ENCODE measurements at regions not wholly inside any gene's neighbourhood (a gene's known extent, or its start where the extent isn't known, plus 50 kb on each side); places are given as distances from the start of the nearest gene placed in this dataset.

DNA sequence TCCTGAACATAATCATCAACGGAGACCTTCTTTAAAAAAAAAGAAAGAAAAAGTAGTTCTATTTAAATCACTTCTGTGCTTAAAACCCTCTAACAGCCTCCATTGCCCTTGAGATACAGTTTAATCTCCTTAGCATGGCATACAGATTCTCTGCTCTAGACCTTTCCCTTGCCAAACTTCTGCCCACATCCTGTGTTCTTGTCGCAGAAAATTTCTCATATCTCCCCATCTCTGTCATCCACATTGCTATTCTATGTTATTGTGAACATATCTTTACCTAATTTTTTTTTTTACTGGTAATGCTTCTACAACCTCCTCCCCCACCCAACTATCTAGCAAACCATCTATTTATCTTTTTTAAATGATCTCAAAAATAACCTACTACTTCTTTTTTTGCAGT, 135.7 kb upstream of the PROX1 start:
- Histone ChIP-seq H3K9ac (no peak overlapping the region), H2AFZ (replicated peaks) (no peak overlapping the region), H3F3A (ENCODE audit: low read depth) (no peaks in the 10 kb centered on the region), H3K4me2 (no peak overlapping the region), H3K79me2 (ENCODE audit: low read depth) (no peaks in the 10 kb centered on the region), H3K4me1 (no peaks in the 10 kb centered on the region), H3K36me3 (no peaks in the 10 kb centered on the region), H3K27me3 (no peaks in the 10 kb centered on the region), H3K4me3 (no peak overlapping the region), H4K20me1 (ENCODE audit: low read depth) (no peaks in the 10 kb centered on the region), H3K9me3 (ENCODE audit: low read depth) (no peaks in the 10 kb centered on the region), H3K27ac (no peak overlapping the region)
- H3K36me3 Mint-ChIP-seq: no peaks in the 10 kb centered on the region
- no peaks in the 10 kb centered on the region for H3K9me3 Mint-ChIP-seq
- no peak for DNase-seq (ENCODE audit: low spot score)
- no peaks in the 10 kb centered on the region for H3K27me3 Mint-ChIP-seq (ENCODE audit: insufficient read depth, low read depth)
- TF ChIP-seq EZH2phosphoT487 (IDR thresholded peaks at IDR 0.05): no peak
- TF ChIP-seq, protein P1, sequence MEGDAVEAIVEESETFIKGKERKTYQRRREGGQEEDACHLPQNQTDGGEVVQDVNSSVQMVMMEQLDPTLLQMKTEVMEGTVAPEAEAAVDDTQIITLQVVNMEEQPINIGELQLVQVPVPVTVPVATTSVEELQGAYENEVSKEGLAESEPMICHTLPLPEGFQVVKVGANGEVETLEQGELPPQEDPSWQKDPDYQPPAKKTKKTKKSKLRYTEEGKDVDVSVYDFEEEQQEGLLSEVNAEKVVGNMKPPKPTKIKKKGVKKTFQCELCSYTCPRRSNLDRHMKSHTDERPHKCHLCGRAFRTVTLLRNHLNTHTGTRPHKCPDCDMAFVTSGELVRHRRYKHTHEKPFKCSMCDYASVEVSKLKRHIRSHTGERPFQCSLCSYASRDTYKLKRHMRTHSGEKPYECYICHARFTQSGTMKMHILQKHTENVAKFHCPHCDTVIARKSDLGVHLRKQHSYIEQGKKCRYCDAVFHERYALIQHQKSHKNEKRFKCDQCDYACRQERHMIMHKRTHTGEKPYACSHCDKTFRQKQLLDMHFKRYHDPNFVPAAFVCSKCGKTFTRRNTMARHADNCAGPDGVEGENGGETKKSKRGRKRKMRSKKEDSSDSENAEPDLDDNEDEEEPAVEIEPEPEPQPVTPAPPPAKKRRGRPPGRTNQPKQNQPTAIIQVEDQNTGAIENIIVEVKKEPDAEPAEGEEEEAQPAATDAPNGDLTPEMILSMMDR (IDR thresholded peaks at IDR 0.05): no peak
- H3K27ac Mint-ChIP-seq: no peak overlapping the region
- H3K4me1 Mint-ChIP-seq: no peaks in the 10 kb centered on the region
- no peak overlapping the region for H3K4me3 Mint-ChIP-seq

DNA sequence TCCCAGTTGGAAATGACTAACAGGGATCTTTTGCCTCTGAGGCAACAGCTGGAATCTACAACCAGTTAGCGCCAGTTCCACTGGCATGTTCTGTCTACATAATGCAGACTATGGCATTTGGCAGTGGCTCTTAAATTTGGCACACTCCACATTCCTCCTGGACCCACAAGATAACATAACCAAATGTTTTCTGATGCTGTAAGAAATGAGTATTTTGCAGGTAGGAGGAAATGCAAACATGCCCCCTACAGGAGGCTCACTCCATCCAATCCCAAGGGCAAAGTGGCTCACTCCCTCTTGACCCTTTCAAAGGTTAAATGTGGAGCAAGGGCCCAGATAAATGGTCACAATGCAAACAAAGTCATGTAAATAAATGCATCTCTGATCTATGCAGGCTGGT, 129.2 kb upstream of the PROX1 start:
- H3K79me2 ChIP-seq (ENCODE audit: low read depth): no peaks in the 10 kb centered on the region
- H4K20me1 ChIP-seq (ENCODE audit: low read depth): no peaks in the 10 kb centered on the region
- H2AFZ ChIP-seq (replicated peaks): no peak overlapping the region
- no peak overlapping the region for H3K4me3 Mint-ChIP-seq
- H3K4me2 ChIP-seq: no peak overlapping the region
- H3K27me3 ChIP-seq: no peaks in the 10 kb centered on the region
- no peak overlapping the region for H3K4me3 ChIP-seq
- H3K4me1 ChIP-seq: no peaks in the 10 kb centered on the region
- H3K27ac Mint-ChIP-seq: no peak overlapping the region
- H3K9me3 ChIP-seq (ENCODE audit: low read depth): no peaks in the 10 kb centered on the region
- no peak for DNase-seq (ENCODE audit: low spot score)
- H3K36me3 Mint-ChIP-seq: no peaks in the 10 kb centered on the region
- no peaks in the 10 kb centered on the region for H3K4me1 Mint-ChIP-seq
- no peaks in the 10 kb centered on the region for H3K9me3 Mint-ChIP-seq
- H3K27ac ChIP-seq: no peak overlapping the region
- no peak overlapping the region for H3K9ac ChIP-seq
- H3F3A ChIP-seq (ENCODE audit: low read depth): no peaks in the 10 kb centered on the region
- no peak for TF ChIP-seq EZH2phosphoT487 (IDR thresholded peaks at IDR 0.05)
- TF ChIP-seq, protein P1 (IDR thresholded peaks at IDR 0.05): peak; percentile 19
- no peaks in the 10 kb centered on the region for H3K36me3 ChIP-seq
- no peaks in the 10 kb centered on the region for H3K27me3 Mint-ChIP-seq (ENCODE audit: insufficient read depth, low read depth)

DNA sequence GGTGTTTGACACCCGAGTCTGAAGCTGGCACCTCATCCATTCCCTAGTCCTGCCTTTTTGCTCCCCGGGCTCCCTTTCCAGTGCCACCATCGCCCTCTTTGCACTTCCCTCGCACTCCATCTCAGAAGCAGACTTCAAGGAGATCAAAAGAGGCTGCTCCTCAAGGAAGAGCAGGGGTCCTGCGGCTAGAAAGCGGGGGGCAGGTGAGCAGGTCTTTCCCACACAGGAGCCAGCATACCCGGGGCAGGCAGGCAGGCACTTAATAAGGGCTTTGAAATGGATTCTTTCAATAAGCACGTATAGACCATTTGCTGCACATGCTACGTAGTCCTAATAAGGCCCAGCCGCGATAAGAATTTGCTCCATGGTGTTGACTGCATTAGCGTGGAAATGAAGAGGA, 125.9 kb upstream of the PROX1 start:
- Histone ChIP-seq H2AFZ (replicated peaks) (peak overlapping the region; percentile 77), H3F3A (ENCODE audit: low read depth) (no peaks in the 10 kb centered on the region), H3K79me2 (ENCODE audit: low read depth) (no peaks in the 10 kb centered on the region), H3K36me3 (no peaks in the 10 kb centered on the region), H3K9ac (no peak overlapping the region), H3K4me3 (no peak overlapping the region), H4K20me1 (ENCODE audit: low read depth) (no peaks in the 10 kb centered on the region), H3K27ac (no peak overlapping the region), H3K27me3 (no peaks in the 10 kb centered on the region), H3K9me3 (ENCODE audit: low read depth) (no peaks in the 10 kb centered on the region), H3K4me1 (no peaks in the 10 kb centered on the region), H3K4me2 (no peak overlapping the region)
- Mint-ChIP-seq H3K4me3 (no peak overlapping the region), H3K9me3 (no peaks in the 10 kb centered on the region), H3K4me1 (no peaks in the 10 kb centered on the region), H3K27ac (no peak overlapping the region), H3K27me3 (ENCODE audit: insufficient read depth, low read depth) (no peaks in the 10 kb centered on the region), H3K36me3 (no peaks in the 10 kb centered on the region)
- TF ChIP-seq EZH2phosphoT487 (IDR thresholded peaks at IDR 0.05): no peak
- TF ChIP-seq EZH2 (IDR thresholded peaks at IDR 0.05): no peak
- TF ChIP-seq, protein P1 (IDR thresholded peaks at IDR 0.05): no peak
- no peak for DNase-seq (ENCODE audit: low spot score)

DNA sequence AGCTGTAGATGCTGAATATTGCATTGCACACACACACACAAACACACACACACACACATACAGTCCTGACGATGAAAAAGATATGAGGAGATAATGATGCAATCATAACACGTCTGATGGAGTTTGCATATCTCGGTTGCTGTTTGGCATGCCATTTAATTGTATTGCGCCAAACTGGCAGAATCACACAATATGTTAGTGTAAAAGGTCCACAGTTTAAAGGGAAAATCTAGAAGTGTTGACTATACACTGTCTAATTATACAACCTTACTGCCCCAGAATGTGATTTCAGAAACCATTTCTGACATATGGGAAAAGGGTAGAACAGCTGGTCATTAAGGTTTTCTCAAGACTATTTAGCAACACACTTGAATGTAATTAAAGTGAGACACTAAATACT, 123.7 kb upstream of the PROX1 start:
- H4K20me1 ChIP-seq (ENCODE audit: low read depth): no peaks in the 10 kb centered on the region
- no peak overlapping the region for H3K27ac ChIP-seq
- Mint-ChIP-seq H3K4me3 (no peak overlapping the region), H3K27me3 (ENCODE audit: insufficient read depth, low read depth) (no peaks in the 10 kb centered on the region), H3K9me3 (no peaks in the 10 kb centered on the region), H3K4me1 (no peaks in the 10 kb centered on the region), H3K36me3 (no peaks in the 10 kb centered on the region), H3K27ac (no peak overlapping the region)
- no peak overlapping the region for H3K4me2 ChIP-seq
- H3K4me3 ChIP-seq: no peak overlapping the region
- H3K79me2 ChIP-seq (ENCODE audit: low read depth): no peaks in the 10 kb centered on the region
- H3K4me1 ChIP-seq: no peaks in the 10 kb centered on the region
- TF ChIP-seq, protein P1 (IDR thresholded peaks at IDR 0.05): no peak
- TF ChIP-seq EZH2 (IDR thresholded peaks at IDR 0.05) (no peak), EZH2phosphoT487 (IDR thresholded peaks at IDR 0.05) (no peak)
- H3K9me3 ChIP-seq (ENCODE audit: low read depth): no peaks in the 10 kb centered on the region
- no peak overlapping the region for H3K9ac ChIP-seq
- DNase-seq (ENCODE audit: low spot score): no peak
- H2AFZ ChIP-seq (replicated peaks): no peak overlapping the region
- H3K36me3 ChIP-seq: no peaks in the 10 kb centered on the region
- H3F3A ChIP-seq (ENCODE audit: low read depth): no peaks in the 10 kb centered on the region
- no peaks in the 10 kb centered on the region for H3K27me3 ChIP-seq

Data from neural progenitor cell (in vitro differentiated cells).